ENCODE measurements at regions not wholly inside any gene's neighbourhood (a gene's known extent, or its start where the extent isn't known, plus 50 kb on each side); places are given as distances from the start of the nearest gene placed in this dataset.

GRCh38 chr3:127124120-127124519, 68.8 kb upstream of the PRR23E start:
- Histone ChIP-seq H3K4me1 (ENCODE audit: insufficient read depth, low read length) (no peaks in the 10 kb centered on the region), H4K91ac (ENCODE audit: insufficient read length, low read depth, low read length) (no peak overlapping the region), H3T11ph (ENCODE audit: low read length) (no peak overlapping the region), H2BK120ac (ENCODE audit: low read depth, low read length, poor library complexity, severe bottlenecking) (no peak overlapping the region), H3K23me2 (ENCODE audit: insufficient read length, low read depth, low read length, poor library complexity, severe bottlenecking) (no peaks in the 10 kb centered on the region), H3K4me2 (ENCODE audit: insufficient read depth, insufficient read length, low read length) (no peak overlapping the region), H2AK5ac (ENCODE audit: insufficient read length, low read length) (no peak overlapping the region), H3K4ac (ENCODE audit: low read depth, low read length) (no peak overlapping the region), H3K27ac (ENCODE audit: insufficient read length, low read depth, low read length) (no peak overlapping the region), H3K23ac (ENCODE audit: insufficient read length, low read depth, low read length) (no peak overlapping the region), H3K79me1 (ENCODE audit: insufficient read depth, low read depth, low read length, poor library complexity, severe bottlenecking) (no peaks in the 10 kb centered on the region), H4K20me1 (ENCODE audit: control insufficient read depth, insufficient read depth, insufficient read length) (no peaks in the 10 kb centered on the region), H4K5ac (ENCODE audit: insufficient read length, low read depth, low read length) (no peak overlapping the region), H2BK20ac (ENCODE audit: low read depth, low read length, poor library complexity, severe bottlenecking) (no peak overlapping the region), H2BK15ac (ENCODE audit: low read depth, low read length) (no peak overlapping the region), H3K79me2 (ENCODE audit: insufficient read depth, low read length) (no peaks in the 10 kb centered on the region), H3K9ac (ENCODE audit: extremely low read depth, insufficient read length, low read length) (no peak overlapping the region), H2BK5ac (ENCODE audit: insufficient read length, low read length) (no peak overlapping the region), H3K9me3 (ENCODE audit: control insufficient read depth, low read depth, low read length) (no peaks in the 10 kb centered on the region), H3K27me3 (ENCODE audit: insufficient read depth, low read length) (no peaks in the 10 kb centered on the region; the same call in 1 of the 2 replicates), H3K14ac (ENCODE audit: insufficient read depth, low read length) (no peak overlapping the region), H3K18ac (ENCODE audit: insufficient read length, low read depth, low read length) (no peak overlapping the region), H3K56ac (ENCODE audit: insufficient read length, low read depth, low read length) (no peak overlapping the region), H4K8ac (replicated peaks; ENCODE audit: insufficient read length, low read depth, low read length) (no peak overlapping the region), H2BK12ac (ENCODE audit: insufficient read length, low read depth, low read length) (no peak overlapping the region), H2AFZ (ENCODE audit: low read length) (no peak overlapping the region)
- no peak overlapping the region for H3K4me3 Mint-ChIP-seq
- WGBS (ENCODE audit: extremely low coverage, insufficient read length, low lambda C conversion rate), result no CpG with 5 or more reads among the region's 4 CpGs
- H3K36me3 Mint-ChIP-seq (ENCODE audit: insufficient read depth in 1 of 3, low read depth in 3 of 3), result no peaks in the 10 kb centered on the region
- peaks cover 8% of the 10 kb centered on the region for H3K27me3 Mint-ChIP-seq (ENCODE audit: low read depth)
- DNase-seq, result no peak
- no peak overlapping the region for H3K27ac Mint-ChIP-seq
- H3K4me1 Mint-ChIP-seq, result peaks cover 12 to 14% of the 10 kb centered on the region in 2 experiments
- TF ChIP-seq, protein P1, sequence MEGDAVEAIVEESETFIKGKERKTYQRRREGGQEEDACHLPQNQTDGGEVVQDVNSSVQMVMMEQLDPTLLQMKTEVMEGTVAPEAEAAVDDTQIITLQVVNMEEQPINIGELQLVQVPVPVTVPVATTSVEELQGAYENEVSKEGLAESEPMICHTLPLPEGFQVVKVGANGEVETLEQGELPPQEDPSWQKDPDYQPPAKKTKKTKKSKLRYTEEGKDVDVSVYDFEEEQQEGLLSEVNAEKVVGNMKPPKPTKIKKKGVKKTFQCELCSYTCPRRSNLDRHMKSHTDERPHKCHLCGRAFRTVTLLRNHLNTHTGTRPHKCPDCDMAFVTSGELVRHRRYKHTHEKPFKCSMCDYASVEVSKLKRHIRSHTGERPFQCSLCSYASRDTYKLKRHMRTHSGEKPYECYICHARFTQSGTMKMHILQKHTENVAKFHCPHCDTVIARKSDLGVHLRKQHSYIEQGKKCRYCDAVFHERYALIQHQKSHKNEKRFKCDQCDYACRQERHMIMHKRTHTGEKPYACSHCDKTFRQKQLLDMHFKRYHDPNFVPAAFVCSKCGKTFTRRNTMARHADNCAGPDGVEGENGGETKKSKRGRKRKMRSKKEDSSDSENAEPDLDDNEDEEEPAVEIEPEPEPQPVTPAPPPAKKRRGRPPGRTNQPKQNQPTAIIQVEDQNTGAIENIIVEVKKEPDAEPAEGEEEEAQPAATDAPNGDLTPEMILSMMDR (conservative IDR thresholded peaks at IDR 0.05), result peak; percentile 20; the same call in 2 of the 3 replicates
- no peaks in the 10 kb centered on the region for H3K9me3 Mint-ChIP-seq

Data from H9 (cell line).